ENCODE measurements at regions not wholly inside any gene's neighbourhood (a gene's known extent, or its start where the extent isn't known, plus 50 kb on each side); places are given as distances from the start of the nearest gene placed in this dataset.
"Not testable (repeated sequence)": the region's sequence is repeated elsewhere in the genome, so short reads cannot be mapped to it uniquely, and the experiment has no call there.

- DNase-seq (ENCODE audit: low spot score): no peak
Observed at GRCh38 chr4:173475751-173476150, 54.3 kb downstream of the HAND2 start.

GRCh38 chr4:173469622-173470021 lies 60.4 kb downstream of the HAND2 start:
- no peak for DNase-seq (ENCODE audit: low spot score)

DNA sequence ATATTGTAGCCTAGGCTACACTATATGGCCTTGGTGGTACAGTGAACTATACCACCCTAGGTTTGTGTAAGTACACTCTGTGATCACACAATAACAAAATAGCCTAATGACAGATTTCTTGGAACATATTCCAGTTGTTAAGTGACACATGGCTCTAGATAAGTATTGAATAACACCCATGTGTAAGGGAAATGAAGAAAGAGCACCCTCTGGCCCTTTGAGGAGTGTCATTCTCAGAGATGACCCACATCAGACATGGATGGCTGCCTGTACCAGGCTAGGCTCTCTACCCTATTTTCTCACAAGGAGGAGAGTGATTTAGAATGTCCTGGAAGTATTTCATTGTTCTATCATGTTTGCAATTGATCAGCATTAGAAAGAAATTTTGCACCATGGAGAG lies 61.7 kb downstream of the HAND2 start:
- DNase-seq (ENCODE audit: low spot score): no peak

DNA sequence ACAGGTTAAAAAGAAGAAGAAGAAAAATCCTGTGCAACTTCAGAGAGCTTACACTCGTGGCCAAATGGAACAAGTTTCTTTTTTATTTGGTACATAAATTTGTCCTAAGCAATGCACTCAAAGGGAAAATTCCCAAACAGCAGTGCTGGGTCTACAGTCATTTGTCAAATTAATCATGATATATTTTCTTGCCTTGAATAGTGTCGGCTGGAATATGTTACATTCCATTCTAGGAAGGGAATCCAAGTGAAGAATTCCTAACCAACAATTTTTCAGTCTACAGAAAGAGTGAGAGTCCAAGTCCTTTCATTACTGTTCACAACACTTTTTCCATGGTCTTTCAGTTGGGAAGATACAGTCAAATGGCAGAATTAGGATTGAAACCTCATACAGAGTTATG lies 63.9 kb downstream of the HAND2 start:
- DNase-seq (ENCODE audit: low spot score): no peak

- DNase-seq (ENCODE audit: low spot score): no peak
Observed at GRCh38 chr4:173464481-173464880, 65.5 kb downstream of the HAND2 start.

GRCh38 chr4:173463816-173464215 lies 64.9 kb upstream of the SCRG1 start:
- no peak for DNase-seq (ENCODE audit: low spot score)

DNA sequence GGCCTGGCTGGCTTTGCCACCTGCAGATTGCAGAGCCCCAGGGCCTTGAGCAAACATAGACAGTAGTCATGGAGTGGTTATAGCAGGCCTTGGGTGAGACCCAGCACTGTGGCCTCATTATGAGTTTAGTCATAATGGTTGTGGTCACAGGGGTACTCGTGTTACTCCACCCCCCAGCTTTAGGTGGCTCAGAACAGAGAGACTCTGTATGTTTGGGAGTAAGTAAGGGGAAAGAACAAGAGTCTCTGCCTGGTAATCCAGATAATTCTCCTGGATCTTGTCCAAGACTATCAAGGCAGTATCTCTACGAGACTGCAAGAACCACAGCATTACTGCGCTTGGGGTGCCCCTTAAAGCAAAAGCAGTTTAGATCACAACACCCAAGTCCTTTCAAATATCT lies 62.3 kb upstream of the SCRG1 start:
- no peak for DNase-seq (ENCODE audit: low spot score)

DNA sequence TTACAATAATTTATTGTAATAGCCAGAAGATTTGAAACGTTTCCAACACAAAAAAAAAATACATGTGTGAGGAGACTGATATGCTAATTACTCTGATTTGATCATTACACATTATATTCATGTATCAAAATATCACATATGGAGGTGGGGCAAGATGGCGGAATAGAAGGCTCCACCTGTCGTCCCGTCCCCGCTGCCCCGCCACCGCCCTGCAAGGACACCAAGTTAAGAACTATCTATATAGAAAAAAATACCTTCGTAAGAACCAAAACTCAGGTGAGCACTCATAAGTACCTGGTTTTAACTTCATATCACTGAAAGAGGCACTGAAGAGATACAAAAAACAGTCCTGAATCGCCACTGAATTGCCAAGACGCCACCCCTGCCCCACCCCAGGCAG lies 60.9 kb upstream of the SCRG1 start:
- no peak for DNase-seq (ENCODE audit: low spot score)

DNA sequence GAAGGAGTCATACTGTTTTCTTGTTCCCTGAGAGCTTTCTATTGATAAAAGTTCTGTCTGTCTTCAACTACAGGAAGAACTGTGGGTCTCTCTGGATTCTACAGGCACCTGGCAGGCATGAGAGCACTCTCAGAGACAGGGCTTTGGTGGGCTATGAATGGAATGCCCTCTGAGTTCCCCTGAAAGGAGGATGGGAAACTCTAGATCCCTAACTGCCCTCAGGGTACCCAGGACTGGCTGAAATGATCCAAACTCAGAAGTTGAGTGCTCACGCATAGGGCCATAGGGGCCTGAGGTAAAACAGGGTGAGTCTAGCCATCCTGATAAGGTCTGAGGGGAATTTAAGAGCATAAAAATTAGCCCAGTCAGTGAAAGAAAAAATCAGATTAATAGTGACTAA lies 59.0 kb upstream of the SCRG1 start:
- DNase-seq (ENCODE audit: low spot score): no peak

DNA sequence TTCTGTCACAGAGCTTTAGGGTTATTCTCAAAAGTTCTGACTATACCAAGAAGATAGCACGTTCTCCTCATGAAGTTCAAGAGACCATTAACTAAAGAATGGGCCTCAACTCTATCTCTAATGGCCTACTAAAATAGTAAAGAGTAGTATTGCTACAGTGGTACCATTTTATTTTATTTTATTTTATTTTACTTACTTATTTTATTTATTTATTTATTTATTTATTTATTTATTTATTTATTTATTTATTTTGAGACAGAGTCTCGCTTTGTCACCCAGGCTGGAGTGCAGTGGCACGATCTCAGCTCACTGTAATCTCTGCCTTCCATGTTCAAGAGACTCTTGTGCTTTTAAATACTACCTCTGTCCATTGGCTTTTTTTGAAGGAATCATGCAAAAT lies 52.5 kb upstream of the SCRG1 start:
- not testable (repeated sequence) for DNase-seq (ENCODE audit: low spot score)

DNA sequence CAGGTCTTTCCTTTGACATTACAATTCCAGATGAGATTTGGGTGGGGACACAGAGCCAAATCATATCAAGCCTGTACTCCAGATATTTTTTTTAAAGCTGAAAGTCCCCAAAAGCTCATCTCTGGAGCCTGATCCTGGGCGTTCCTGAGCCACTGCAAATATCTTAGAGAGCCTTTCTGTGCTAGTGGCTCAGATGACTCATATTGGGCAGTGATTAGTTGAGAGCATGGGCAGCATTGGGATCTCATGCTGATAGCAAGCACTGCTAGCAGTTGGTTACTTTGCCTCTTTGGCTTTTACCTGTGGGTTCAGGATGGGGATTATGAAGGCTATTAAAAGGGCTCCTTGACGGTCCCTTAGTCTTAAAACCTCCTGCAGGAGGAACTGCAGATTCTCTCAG lies 51.4 kb upstream of the SCRG1 start:
- no peak for DNase-seq (ENCODE audit: low spot score)

DNA sequence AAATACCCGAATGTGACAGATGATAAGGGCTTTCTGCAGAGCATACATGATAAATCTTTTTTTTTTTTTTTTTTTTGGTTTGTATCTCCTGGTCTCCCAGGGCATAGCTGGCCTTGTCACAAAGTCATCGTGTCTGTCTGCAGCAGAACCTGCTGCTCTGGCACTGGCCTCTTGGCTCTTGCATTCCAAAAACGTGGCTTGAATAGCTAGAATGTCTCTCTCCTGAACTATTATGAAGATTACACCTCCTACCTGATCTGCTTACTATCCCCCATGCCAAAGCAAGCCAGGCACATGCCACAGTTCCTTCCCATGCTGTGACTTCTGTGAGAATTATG lies 50.4 kb upstream of the SCRG1 start:
- DNase-seq (ENCODE audit: low spot score): no peak

DNA sequence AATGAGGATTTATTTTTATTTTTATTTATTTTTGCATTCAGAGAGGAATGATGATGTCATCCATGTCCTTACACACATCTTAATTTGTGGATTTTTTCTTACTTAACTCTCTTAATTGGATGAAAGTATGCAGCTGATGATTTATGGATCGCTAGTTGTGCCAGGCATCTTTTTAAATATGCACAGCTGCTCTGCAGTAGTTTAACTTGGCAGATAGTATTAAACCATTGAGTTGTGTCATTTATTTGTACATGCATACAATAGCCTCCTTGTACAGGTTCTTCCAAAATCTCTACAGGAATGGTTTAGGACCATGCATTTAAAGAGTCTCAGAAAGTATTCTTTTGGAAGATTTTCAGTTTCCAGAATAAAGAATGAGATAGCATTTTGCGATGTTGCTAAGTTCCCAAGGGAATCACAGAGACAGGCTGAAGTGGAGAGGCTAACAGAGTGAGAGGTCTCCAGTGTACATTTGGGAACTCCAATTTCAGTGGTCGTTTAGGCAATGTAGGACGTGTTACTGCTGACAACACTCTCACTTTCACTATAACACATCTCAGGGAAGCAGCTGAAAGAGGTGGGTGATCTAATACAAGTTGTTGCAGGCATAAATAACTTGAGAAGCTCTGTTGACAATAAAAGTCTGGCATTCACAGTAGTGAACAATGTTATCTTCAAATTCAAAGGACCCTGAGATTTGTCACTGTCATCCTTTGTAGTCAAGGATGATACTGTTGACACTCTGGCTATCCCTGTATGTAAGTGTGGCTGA lies 49.9 kb upstream of the SCRG1 start:
- peak; percentile 54 for DNase-seq (ENCODE audit: low spot score)
